GM23248 (cell line): ENCODE measurements at regions not wholly inside any gene's neighbourhood (a gene's known extent, or its start where the extent isn't known, plus 50 kb on each side); places are given as distances from the start of the nearest gene placed in this dataset.

Experiments used
- EZH2 ChIP-seq: fragments of 200-600 bp; sonication (generic); IDR thresholded peaks from 2 replicates; pipeline ENCODE4 v1.6.1; 2018; ENCODE audit warnings: antibody characterized with exemption, mild to moderate bottlenecking; ENCODE audit not compliant: insufficient read depth, poor library complexity, severe bottlenecking
- EZH2phosphoT487 ChIP-seq: fragments of 200-600 bp; sonication (generic); IDR thresholded peaks from 2 replicates; pipeline ENCODE4 v1.6.1; 2018; ENCODE audit warnings: antibody characterized with exemption, moderate library complexity, mild to moderate bottlenecking, low read depth; ENCODE audit not compliant: insufficient read depth

DNA sequence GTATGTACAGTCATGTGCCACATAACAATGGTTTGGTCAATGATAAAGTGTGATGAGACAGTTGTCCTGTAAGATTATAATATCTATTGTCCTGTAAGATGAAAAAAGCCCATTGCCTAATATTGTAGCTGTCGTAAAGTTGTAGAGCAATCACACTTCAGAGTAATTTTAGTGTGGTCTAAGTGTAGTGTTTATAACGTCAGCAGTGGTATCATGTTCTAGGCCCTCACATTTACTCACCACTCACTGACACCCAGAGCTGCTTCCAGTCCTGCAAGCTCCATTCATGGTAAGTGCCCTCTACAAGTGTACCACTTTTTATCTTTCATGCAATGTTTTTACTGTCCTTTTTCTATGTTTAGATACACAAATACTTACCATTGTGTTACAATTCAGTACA is 259.9 kb upstream of the RAB4A start:
- TF ChIP-seq EZH2 (no peak), EZH2phosphoT487 (no peak)
